Ovary (tissue), 3 donors: ENCODE measurements at regions not wholly inside any gene's neighbourhood (a gene's known extent, or its start where the extent isn't known, plus 50 kb on each side); places are given as distances from the start of the nearest gene placed in this dataset.

Source experiments
- EP300 ChIP-seq: sonication (generic); formaldehyde crosslinking; IDR thresholded peaks from one replicate; pipeline ENCODE4 v1.6.1; 2017; ENCODE audit warnings: antibody characterized with exemption
- POLR2A ChIP-seq: fragments of 450-650 bp; IDR thresholded peaks from one replicate; pipeline ENCODE4 v1.6.1; 2017; ENCODE audit warnings: antibody characterized with exemption, mild to moderate bottlenecking, moderate library complexity
- TF ChIP-seq, protein P1 (sequence below), 3 donors: fragments of 450-650 bp in 2 of 3; fragments of 200-600 bp in 1 of 3; IDR thresholded peaks; one replicate each; pipeline versions ENCODE4 v1.5.1 to v1.8.0; 2016 to 2022; ENCODE audit warnings: antibody characterized with exemption in 3 of 3, mild to moderate bottlenecking in 1 of 3
- donor health status: DM: no; HTN: no; CAD: no.

DNA sequence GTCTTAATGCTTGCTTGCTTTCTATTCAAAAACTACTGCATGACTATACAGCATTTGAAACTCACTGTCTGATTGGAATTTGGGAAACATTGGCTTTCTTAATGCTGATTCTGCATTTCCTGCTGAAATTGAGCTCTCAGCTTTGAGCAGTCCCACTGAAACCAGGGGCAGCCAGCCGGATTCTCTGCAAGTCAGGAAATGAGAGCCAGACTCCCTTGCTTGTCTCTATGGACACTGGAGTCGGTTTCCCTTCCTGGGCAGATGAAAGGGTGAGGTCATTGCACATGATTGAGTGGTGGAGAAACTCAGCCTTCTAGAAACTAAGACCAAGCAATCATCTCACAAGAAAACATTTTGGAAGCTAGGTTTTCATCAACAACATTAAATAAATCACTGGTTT is 119.7 kb upstream of the SPATA31C2 start:
- TF ChIP-seq POLR2A (no peak), EP300 (no peak)
- TF ChIP-seq, protein P1, sequence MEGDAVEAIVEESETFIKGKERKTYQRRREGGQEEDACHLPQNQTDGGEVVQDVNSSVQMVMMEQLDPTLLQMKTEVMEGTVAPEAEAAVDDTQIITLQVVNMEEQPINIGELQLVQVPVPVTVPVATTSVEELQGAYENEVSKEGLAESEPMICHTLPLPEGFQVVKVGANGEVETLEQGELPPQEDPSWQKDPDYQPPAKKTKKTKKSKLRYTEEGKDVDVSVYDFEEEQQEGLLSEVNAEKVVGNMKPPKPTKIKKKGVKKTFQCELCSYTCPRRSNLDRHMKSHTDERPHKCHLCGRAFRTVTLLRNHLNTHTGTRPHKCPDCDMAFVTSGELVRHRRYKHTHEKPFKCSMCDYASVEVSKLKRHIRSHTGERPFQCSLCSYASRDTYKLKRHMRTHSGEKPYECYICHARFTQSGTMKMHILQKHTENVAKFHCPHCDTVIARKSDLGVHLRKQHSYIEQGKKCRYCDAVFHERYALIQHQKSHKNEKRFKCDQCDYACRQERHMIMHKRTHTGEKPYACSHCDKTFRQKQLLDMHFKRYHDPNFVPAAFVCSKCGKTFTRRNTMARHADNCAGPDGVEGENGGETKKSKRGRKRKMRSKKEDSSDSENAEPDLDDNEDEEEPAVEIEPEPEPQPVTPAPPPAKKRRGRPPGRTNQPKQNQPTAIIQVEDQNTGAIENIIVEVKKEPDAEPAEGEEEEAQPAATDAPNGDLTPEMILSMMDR (IDR thresholded peaks at IDR 0.05), result no peak
